ENCODE measurements at regions not wholly inside any gene's neighbourhood (a gene's known extent, or its start where the extent isn't known, plus 50 kb on each side); places are given as distances from the start of the nearest gene placed in this dataset.

DNA sequence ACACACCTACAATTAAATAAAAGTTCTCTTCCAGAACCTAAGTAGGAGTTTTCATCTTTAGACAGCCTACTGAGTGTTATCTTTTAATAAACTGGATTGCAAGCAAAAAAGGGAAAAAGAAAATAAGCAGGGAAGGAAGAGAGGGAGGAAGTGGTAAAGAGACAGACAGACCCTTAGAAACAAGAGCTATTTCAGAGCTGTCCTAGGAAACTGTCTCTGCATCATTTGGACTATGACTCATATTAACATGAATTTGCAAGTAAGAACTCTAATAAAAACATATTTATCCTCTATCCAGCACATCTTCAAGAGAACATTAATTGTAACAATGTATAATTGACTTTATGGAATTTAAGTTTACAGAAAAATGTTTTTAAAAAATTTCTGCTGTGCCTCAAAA, 438.8 kb upstream of the USP15 start:
- ChIA-PET POLR2A (no interaction called here), CTCF (interaction anchor here (0.6 kb wide), 1 partner anchor 585 kb away, joined by 3 read pairs; no protein-coding TSS in a partner anchor)
- no peaks in the 10 kb centered on the region for H3K9me3 Mint-ChIP-seq (ENCODE audit: unreplicated experiment)
- peaks cover 6% of the 10 kb centered on the region for H3K4me1 Mint-ChIP-seq (ENCODE audit: insufficient read depth, unreplicated experiment)
- BruUV-seq (replicated peaks), result no TSS peak
- TF ChIP-seq, protein P1, sequence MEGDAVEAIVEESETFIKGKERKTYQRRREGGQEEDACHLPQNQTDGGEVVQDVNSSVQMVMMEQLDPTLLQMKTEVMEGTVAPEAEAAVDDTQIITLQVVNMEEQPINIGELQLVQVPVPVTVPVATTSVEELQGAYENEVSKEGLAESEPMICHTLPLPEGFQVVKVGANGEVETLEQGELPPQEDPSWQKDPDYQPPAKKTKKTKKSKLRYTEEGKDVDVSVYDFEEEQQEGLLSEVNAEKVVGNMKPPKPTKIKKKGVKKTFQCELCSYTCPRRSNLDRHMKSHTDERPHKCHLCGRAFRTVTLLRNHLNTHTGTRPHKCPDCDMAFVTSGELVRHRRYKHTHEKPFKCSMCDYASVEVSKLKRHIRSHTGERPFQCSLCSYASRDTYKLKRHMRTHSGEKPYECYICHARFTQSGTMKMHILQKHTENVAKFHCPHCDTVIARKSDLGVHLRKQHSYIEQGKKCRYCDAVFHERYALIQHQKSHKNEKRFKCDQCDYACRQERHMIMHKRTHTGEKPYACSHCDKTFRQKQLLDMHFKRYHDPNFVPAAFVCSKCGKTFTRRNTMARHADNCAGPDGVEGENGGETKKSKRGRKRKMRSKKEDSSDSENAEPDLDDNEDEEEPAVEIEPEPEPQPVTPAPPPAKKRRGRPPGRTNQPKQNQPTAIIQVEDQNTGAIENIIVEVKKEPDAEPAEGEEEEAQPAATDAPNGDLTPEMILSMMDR (IDR thresholded peaks at IDR 0.05; ENCODE audit: unreplicated experiment), result no peak
- no peaks in the 10 kb centered on the region for H3K27me3 Mint-ChIP-seq (ENCODE audit: insufficient read depth, unreplicated experiment)
- DNase-seq (ENCODE audit: unreplicated experiment), result peak; percentile 15
- no peak overlapping the region for H3K27ac Mint-ChIP-seq (ENCODE audit: low read depth, unreplicated experiment)
- no peaks in the 10 kb centered on the region for H3K36me3 Mint-ChIP-seq (ENCODE audit: insufficient read depth, unreplicated experiment)
- intact Hi-C loops (cut with micrococcal nuclease), result no loop called here
- no peak overlapping the region for H3K4me3 Mint-ChIP-seq (ENCODE audit: unreplicated experiment)

DNA sequence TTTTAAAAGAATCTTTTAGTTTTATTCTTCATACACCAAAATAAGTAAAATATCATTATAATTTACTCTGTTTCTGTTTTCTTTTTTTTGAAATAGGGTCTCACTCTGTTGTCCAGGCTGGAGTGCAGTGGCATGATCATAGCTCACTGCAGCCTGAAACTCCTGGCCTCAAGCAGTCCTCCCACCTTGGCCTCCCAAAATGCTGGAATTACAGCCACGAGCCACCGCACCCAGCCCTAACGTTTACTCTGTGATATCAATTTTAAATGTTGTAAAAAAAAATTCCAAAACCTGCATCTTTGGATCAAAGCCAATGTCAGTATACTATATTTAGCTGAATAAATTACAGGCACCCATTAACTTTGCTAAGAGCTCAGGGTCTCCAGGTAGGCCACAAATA, 437.1 kb upstream of the USP15 start:
- Mint-ChIP-seq H3K27ac (ENCODE audit: low read depth, unreplicated experiment) (no peak overlapping the region), H3K4me1 (ENCODE audit: insufficient read depth, unreplicated experiment) (peaks cover 6% of the 10 kb centered on the region), H3K36me3 (ENCODE audit: insufficient read depth, unreplicated experiment) (no peaks in the 10 kb centered on the region), H3K27me3 (ENCODE audit: insufficient read depth, unreplicated experiment) (no peaks in the 10 kb centered on the region), H3K9me3 (ENCODE audit: unreplicated experiment) (no peaks in the 10 kb centered on the region), H3K4me3 (ENCODE audit: unreplicated experiment) (no peak overlapping the region)
- POLR2A ChIA-PET, result no interaction called here
- BruUV-seq (replicated peaks), result no TSS peak
- TF ChIP-seq, protein P1 (IDR thresholded peaks at IDR 0.05; ENCODE audit: unreplicated experiment), result no peak
- no peak for DNase-seq (ENCODE audit: unreplicated experiment)
- CTCF ChIA-PET, result no interaction called here
- intact Hi-C loops (cut with micrococcal nuclease), result no loop called here

DNA sequence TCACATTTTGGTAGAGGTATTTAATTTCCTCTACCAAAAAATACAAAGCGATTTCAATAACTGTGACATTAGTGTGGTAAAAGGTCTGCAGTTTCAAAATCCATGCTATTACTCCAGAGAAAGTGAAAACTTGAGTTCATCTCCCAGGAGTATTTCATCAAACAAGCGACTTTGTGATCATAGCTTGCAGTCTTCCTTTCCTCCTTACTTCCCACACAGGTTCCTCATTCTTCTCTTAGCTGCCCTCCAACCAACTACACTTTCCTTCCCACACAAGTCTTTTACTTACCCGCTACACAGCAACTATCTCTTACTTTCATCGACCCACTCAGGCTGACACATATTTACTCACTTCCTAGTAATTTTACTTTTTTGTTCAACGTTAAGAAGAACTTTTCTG, 413.4 kb upstream of the USP15 start:
- intact Hi-C loops (cut with micrococcal nuclease), result no loop called here
- Mint-ChIP-seq H3K4me3 (ENCODE audit: unreplicated experiment) (no peak overlapping the region), H3K36me3 (ENCODE audit: insufficient read depth, unreplicated experiment) (no peaks in the 10 kb centered on the region), H3K4me1 (ENCODE audit: insufficient read depth, unreplicated experiment) (no peaks in the 10 kb centered on the region), H3K27me3 (ENCODE audit: insufficient read depth, unreplicated experiment) (no peaks in the 10 kb centered on the region), H3K9me3 (ENCODE audit: unreplicated experiment) (peaks cover 3% of the 10 kb centered on the region), H3K27ac (ENCODE audit: low read depth, unreplicated experiment) (no peak overlapping the region)
- ChIA-PET POLR2A (no interaction called here), CTCF (no interaction called here)
- DNase-seq (ENCODE audit: unreplicated experiment), result no peak
- TF ChIP-seq, protein P1 (IDR thresholded peaks at IDR 0.05; ENCODE audit: unreplicated experiment), result no peak
- no TSS peak for BruUV-seq (replicated peaks)

DNA sequence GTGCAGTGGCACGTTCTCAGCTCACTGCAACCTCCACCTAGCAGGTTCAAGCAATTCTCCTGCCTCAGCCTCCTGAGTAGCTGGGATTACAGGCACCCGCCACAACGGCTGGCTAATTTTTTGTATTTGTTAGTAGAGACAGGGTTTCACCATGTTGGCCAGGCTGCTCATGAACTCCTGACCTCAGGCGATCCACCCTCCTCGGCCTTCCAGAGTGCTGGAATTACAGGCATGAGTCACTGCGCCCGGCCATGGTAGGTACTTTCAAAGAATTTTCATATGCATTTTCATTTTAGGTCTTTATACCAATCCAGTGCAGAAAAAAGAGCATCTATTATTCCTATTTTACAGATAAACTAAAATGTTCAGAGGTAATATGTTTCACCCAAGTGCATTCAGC, 411.3 kb upstream of the USP15 start:
- TF ChIP-seq, protein P1 (IDR thresholded peaks at IDR 0.05; ENCODE audit: unreplicated experiment), result no peak
- H3K4me1 Mint-ChIP-seq (ENCODE audit: insufficient read depth, unreplicated experiment), result no peaks in the 10 kb centered on the region
- POLR2A ChIA-PET, result no interaction called here
- CTCF ChIA-PET, result no interaction called here
- no TSS peak for BruUV-seq (replicated peaks)
- no peak overlapping the region for H3K27ac Mint-ChIP-seq (ENCODE audit: low read depth, unreplicated experiment)
- intact Hi-C loops (cut with micrococcal nuclease), result no loop called here
- DNase-seq (ENCODE audit: unreplicated experiment), result peak; percentile 15
- H3K9me3 Mint-ChIP-seq (ENCODE audit: unreplicated experiment), result peaks cover 14% of the 10 kb centered on the region
- H3K36me3 Mint-ChIP-seq (ENCODE audit: insufficient read depth, unreplicated experiment), result no peaks in the 10 kb centered on the region
- H3K4me3 Mint-ChIP-seq (ENCODE audit: unreplicated experiment), result no peak overlapping the region
- H3K27me3 Mint-ChIP-seq (ENCODE audit: insufficient read depth, unreplicated experiment), result no peaks in the 10 kb centered on the region

Measured in MCF 10A (cell line).